Mucosa of descending colon (tissue), 3 donors: ENCODE measurements at regions not wholly inside any gene's neighbourhood (a gene's known extent, or its start where the extent isn't known, plus 50 kb on each side); places are given as distances from the start of the nearest gene placed in this dataset.
"Not testable (repeated sequence)": the region's sequence is repeated elsewhere in the genome, so short reads cannot be mapped to it uniquely, and the experiment has no call there.

Source experiments
- ATAC-seq: fragments of 200-7000 bp; cut with Tn5 transposase; one replicate; pipeline ENCODE4 v1.9.1; 2020; ENCODE audit warnings: mild to moderate bottlenecking, moderate library complexity
- DNase-seq, 3 donors: peaks; one replicate each; pipeline ENCODE4 v3.0.0-alpha.2; 2020
- H3K36me3 ChIP-seq: fragments of 200-600 bp; one replicate; pipeline ENCODE4 v1.8.0; 2021; ENCODE audit warnings: low read depth, mild to moderate bottlenecking
- H3K4me1 ChIP-seq: fragments of 200-600 bp; one replicate; pipeline ENCODE4 v1.8.0; 2021; ENCODE audit warnings: low read depth, mild to moderate bottlenecking
- H3K4me3 ChIP-seq: fragments of 200-600 bp; one replicate; pipeline ENCODE4 v1.8.0; 2021; ENCODE audit warnings: mild to moderate bottlenecking
- H3K9me3 ChIP-seq: fragments of 200-600 bp; one replicate; pipeline ENCODE4 v1.8.0; 2021; ENCODE audit warnings: mild to moderate bottlenecking
- intact Hi-C, 2 donors: fragments of 100-400 bp; cut with DNase I in 1 of 2; cut with micrococcal nuclease in 1 of 2; formaldehyde crosslinking; loops; one replicate each; pipeline versions ENCODE4 v1.11.0 to v1.11.1; 2022; cut with DNase I, micrococcal nuclease
- TF ChIP-seq, protein P1 (sequence below): fragments of 200-600 bp; IDR thresholded peaks from one replicate; pipeline ENCODE4 v1.8.0; 2022; ENCODE audit warnings: antibody characterized with exemption, mild to moderate bottlenecking
- donor health status: DM: no; HTN: no; CAD: no; lungs with moderate emphysema.
- donor health status: DM: no; HTN: no; CAD: no.
- donor health status: DM: no; HTN: yes; CAD: no.

DNA sequence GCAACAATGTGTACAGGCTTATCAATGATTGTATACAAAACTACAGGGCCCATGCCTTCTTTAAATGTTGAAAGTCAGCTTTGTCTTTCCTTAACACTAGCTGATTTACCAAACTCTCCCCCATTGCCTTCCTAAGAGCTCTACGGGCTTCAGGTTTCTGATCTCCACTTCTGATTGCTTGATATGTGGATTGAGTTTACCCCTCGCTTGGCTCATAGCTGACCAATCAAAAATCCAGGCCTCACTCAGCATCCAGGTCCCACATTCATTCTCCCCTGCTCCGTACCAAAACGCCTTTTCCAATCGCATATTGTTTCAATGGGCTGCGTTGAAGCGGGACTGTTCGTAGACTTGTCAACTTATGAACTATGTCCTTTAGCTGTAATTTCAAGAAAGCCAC is 195.1 kb upstream of the TOX3 start:
- intact Hi-C loops: no loop called here
- TF ChIP-seq, protein P1, sequence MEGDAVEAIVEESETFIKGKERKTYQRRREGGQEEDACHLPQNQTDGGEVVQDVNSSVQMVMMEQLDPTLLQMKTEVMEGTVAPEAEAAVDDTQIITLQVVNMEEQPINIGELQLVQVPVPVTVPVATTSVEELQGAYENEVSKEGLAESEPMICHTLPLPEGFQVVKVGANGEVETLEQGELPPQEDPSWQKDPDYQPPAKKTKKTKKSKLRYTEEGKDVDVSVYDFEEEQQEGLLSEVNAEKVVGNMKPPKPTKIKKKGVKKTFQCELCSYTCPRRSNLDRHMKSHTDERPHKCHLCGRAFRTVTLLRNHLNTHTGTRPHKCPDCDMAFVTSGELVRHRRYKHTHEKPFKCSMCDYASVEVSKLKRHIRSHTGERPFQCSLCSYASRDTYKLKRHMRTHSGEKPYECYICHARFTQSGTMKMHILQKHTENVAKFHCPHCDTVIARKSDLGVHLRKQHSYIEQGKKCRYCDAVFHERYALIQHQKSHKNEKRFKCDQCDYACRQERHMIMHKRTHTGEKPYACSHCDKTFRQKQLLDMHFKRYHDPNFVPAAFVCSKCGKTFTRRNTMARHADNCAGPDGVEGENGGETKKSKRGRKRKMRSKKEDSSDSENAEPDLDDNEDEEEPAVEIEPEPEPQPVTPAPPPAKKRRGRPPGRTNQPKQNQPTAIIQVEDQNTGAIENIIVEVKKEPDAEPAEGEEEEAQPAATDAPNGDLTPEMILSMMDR: no peak
- Histone ChIP-seq H3K9me3 (no peaks in the 10 kb centered on the region), H3K36me3 (no peaks in the 10 kb centered on the region), H3K4me1 (no peaks in the 10 kb centered on the region), H3K4me3 (no peak overlapping the region)
- ATAC-seq (no peak), DNase-seq (no peak)

DNA sequence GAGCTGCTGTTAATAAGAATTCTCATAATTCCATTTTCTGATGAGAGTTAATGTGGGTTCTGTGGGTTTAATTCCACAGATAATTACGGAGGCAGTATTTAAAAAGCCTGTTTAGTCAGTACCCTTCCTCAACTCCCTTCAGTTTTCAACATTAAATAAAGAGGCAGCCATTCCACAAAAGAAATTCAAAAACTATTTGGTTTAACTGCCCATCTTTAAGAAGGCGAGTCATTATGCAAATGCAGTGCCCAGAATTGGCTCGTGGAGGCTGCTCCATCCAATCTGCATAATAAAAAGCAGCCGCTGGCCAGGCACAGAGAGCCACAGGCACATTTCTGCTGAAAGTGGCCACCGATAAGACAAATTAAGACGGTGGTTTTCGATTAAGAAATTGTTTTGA is 194.4 kb upstream of the TOX3 start:
- Histone ChIP-seq H3K36me3 (no peaks in the 10 kb centered on the region), H3K4me1 (no peaks in the 10 kb centered on the region), H3K4me3 (no peak overlapping the region), H3K9me3 (no peaks in the 10 kb centered on the region)
- DNase-seq (no peak), ATAC-seq (no peak)
- intact Hi-C loops: no loop called here
- TF ChIP-seq, protein P1: no peak

DNA sequence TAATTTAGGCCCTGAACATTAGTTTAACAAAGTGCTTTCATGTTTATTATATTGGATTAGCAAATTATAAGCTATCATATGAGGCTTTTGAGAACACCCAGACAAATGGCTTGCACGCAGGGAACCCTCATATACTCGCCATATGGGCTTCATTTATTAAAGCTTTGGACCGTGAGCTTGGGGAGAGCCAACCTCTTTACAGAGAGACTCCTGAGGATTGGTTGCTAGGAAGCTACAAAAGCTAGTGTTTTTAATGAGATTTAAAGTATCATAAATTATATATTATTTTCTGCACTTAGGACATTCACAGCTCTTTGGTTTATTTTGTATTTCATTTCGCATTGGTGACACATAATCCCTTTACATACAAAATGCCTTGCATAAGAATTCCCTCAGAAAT is 193.8 kb upstream of the TOX3 start:
- no peaks in the 10 kb centered on the region for H3K9me3 ChIP-seq
- no peak for DNase-seq
- no peaks in the 10 kb centered on the region for H3K36me3 ChIP-seq
- H3K4me3 ChIP-seq: no peak overlapping the region
- no peak for ATAC-seq
- intact Hi-C loops: no loop called here
- TF ChIP-seq, protein P1: no peak
- no peaks in the 10 kb centered on the region for H3K4me1 ChIP-seq

DNA sequence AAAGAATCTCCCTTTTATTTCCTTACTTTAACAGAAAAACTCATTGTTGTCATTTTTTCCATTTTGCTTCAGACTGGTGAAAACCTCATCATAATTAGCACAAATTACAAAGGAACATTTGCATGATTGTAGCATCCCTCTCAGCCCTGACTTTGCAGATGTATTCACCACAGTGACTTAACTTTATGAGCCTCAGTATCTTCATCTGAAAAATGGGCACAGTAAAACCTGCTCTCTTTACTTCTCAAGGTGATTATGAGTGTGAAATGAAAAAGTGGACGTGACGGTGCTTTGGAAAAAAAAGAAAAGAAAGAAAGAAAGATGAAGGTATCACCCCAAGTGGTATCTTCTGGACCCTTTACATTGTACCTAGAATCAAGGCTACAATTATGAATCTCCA is 193.4 kb upstream of the TOX3 start:
- DNase-seq (no peak), ATAC-seq (no peak)
- intact Hi-C loops: no loop called here
- H3K4me1 ChIP-seq: no peaks in the 10 kb centered on the region
- H3K9me3 ChIP-seq: no peaks in the 10 kb centered on the region
- no peak overlapping the region for H3K4me3 ChIP-seq
- H3K36me3 ChIP-seq: no peaks in the 10 kb centered on the region
- TF ChIP-seq, protein P1: no peak

DNA sequence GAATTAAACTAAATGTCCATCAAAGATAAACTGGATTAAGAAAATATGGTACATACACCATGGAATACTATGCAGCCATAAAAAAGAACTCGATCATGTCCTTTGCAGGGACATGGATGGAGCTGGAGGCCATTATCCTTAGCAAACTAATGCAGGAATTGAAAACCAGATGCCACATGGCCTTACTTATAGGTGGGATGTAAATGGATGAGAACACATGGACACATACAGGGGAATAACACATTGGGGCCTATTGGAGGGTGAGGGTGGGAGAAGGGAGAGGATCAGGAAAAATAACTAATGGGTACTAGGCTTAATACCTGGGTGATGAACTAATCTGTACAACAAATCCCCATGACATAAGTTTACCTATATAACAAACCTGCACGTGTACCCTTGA is 192.0 kb upstream of the TOX3 start:
- intact Hi-C loops, H3K36me3 ChIP-seq, H3K9me3 ChIP-seq: not testable (repeated sequence)

DNA sequence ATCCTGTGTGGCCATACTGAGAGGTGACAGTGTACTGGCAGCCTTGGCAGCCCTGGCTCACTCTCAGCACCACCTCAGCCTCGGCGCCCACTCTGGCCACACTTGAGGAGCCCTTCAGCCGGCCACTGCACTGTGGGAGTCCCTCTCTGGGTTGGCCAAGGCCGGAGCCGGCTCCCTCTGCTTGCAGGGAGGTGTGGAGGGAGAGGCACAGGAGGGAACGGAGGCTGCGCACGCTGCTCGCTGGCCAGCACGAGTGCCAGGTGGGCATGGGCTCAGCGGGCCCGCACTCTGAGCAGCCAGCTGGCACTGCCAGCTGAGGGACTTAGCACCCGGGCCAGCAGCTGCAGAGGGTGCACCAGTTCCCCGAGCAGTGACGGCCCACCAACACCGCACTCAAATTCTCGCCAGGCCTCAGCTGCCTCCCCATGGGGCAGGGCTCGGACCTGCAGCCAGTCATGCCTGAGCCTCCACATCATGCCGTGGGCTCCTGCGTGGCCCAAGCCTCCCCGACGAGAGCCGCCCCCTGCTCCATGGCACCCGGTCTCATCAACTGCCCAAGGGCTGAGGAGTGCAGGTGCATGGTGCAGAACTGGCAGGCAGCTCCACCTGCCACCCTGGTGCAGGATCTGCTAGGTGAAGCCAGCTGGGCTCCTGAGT is 184.4 kb upstream of the TOX3 start:
- Histone ChIP-seq H3K4me3 (no peak overlapping the region), H3K9me3 (no peaks in the 10 kb centered on the region), H3K4me1 (no peaks in the 10 kb centered on the region), H3K36me3 (no peaks in the 10 kb centered on the region)
- intact Hi-C loops: no loop called here
- TF ChIP-seq, protein P1: no peak
- no peak for DNase-seq
- no peak for ATAC-seq

More for the DNA sequence above, 192.0 kb upstream of the TOX3 start:
- not testable (repeated sequence) for H3K4me3 ChIP-seq, H3K4me1 ChIP-seq, ATAC-seq, DNase-seq
